PC-9 (cell line): ENCODE measurements at regions not wholly inside any gene's neighbourhood (a gene's known extent, or its start where the extent isn't known, plus 50 kb on each side); places are given as distances from the start of the nearest gene placed in this dataset.

Experiments
- EZH2 ChIP-seq: fragments of 200-600 bp; sonication (generic); IDR thresholded peaks from 2 replicates; pipeline ENCODE4 v1.8.0; 2017; ENCODE audit warnings: antibody characterized with exemption, low read depth
- TF ChIP-seq, protein P1 (sequence below): fragments of 200-600 bp; sonication (generic); conservative IDR thresholded peaks from 2 replicates; pipeline ENCODE4 v1.6.1; 2017; ENCODE audit warnings: mixed run types, antibody characterized with exemption, mild to moderate bottlenecking, moderate library complexity

DNA sequence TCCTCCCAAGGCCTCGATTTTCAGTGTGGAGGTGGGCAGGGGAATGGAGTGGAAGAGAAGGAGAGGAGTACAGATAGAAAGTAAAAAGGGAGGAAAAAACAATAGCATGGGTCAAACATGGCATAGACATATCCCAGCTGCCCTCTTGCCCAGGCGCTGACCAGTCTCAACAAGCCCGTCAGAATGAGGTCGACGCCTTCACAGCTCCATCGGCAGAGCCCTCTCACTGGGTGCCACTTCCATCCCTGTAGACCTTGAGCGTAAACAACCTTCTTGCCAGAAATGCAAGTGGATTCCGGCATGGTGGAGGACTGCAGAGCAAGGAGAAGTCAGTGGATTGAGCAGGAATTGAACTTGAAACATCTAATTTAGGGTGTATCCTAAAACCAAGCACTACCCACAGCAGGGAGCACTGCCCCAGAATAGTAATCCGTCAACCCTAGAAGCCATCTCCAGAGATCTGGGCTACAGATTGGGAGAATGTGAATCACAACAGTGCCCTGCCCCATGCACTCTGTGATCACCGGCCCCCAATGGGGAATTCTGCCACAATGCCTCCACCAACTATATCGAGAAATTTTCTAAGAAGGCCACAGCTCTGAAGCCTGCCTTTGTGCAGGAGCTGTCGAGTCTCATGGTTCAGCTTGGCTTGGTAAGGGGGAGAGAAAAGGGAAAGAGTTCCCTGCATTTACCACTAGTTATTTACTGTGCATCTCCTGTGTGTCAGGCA, 190.1 kb downstream of the UACA start:
- TF ChIP-seq, protein P1, sequence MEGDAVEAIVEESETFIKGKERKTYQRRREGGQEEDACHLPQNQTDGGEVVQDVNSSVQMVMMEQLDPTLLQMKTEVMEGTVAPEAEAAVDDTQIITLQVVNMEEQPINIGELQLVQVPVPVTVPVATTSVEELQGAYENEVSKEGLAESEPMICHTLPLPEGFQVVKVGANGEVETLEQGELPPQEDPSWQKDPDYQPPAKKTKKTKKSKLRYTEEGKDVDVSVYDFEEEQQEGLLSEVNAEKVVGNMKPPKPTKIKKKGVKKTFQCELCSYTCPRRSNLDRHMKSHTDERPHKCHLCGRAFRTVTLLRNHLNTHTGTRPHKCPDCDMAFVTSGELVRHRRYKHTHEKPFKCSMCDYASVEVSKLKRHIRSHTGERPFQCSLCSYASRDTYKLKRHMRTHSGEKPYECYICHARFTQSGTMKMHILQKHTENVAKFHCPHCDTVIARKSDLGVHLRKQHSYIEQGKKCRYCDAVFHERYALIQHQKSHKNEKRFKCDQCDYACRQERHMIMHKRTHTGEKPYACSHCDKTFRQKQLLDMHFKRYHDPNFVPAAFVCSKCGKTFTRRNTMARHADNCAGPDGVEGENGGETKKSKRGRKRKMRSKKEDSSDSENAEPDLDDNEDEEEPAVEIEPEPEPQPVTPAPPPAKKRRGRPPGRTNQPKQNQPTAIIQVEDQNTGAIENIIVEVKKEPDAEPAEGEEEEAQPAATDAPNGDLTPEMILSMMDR = no peak
- no peak for TF ChIP-seq EZH2
